OCI-LY1 (cell line): ENCODE measurements at regions not wholly inside any gene's neighbourhood (a gene's known extent, or its start where the extent isn't known, plus 50 kb on each side); places are given as distances from the start of the nearest gene placed in this dataset.

Source experiments
- H2AFZ ChIP-seq: fragments of 200-600 bp; sonication (generic), shearing (Covaris generic); 2 replicates; pipeline ENCODE4 v1.6.0; 2014; ENCODE audit warnings: antibody characterized with exemption, mild to moderate bottlenecking, low read length
- H3F3A ChIP-seq: fragments of 200-600 bp; sonication (generic), shearing (Covaris generic); 2 replicates; pipeline ENCODE4 v1.6.0; 2014; ENCODE audit warnings: mild to moderate bottlenecking, antibody characterized with exemption, low read length, moderate library complexity; ENCODE audit not compliant: insufficient read depth
- H3K27ac ChIP-seq: fragments of 200-600 bp; sonication (generic); 2 replicates; pipeline ENCODE4 v1.5.1; 2014; ENCODE audit warnings: low read length, mixed run types, mild to moderate bottlenecking, low read depth; ENCODE audit not compliant: poor library complexity, severe bottlenecking
- H3K27me3 ChIP-seq: fragments of 200-600 bp; sonication (generic); 2 replicates; pipeline ENCODE4 v1.6.0; 2014; ENCODE audit warnings: antibody characterized with exemption, mild to moderate bottlenecking, low read length, moderate library complexity; ENCODE audit not compliant: insufficient read depth
- H3K36me3 ChIP-seq: fragments of 200-600 bp; sonication (generic); 2 replicates; pipeline ENCODE4 v1.6.1; 2014; ENCODE audit warnings: mild to moderate bottlenecking, antibody characterized with exemption, low read length, moderate library complexity, mixed read lengths; ENCODE audit not compliant: insufficient read depth
- H3K4me1 ChIP-seq: fragments of 200-600 bp; sonication (generic); 2 replicates; pipeline ENCODE4 v1.5.1; 2014; ENCODE audit warnings: mild to moderate bottlenecking, low read length, moderate library complexity; ENCODE audit not compliant: insufficient read depth, severe bottlenecking
- H3K4me2 ChIP-seq: fragments of 200-600 bp; sonication (generic), shearing (Covaris generic); 2 replicates; pipeline ENCODE4 v1.6.1; 2014; ENCODE audit warnings: low read length
- H3K4me3 ChIP-seq: fragments of 200-600 bp; sonication (generic); 2 replicates; pipeline ENCODE4 v1.5.1; 2014; ENCODE audit warnings: low read length, low read depth, mild to moderate bottlenecking, mixed read lengths; ENCODE audit not compliant: poor library complexity, severe bottlenecking
- H3K79me2 ChIP-seq: fragments of 200-600 bp; shearing (Covaris generic); 2 replicates; pipeline ENCODE4 v1.6.1; 2016; ENCODE audit warnings: mixed run types, low read length, mixed read lengths; ENCODE audit not compliant: insufficient read depth
- H3K9ac ChIP-seq: fragments of 200-600 bp; sonication (generic), shearing (Covaris generic); 2 replicates; pipeline ENCODE4 v1.6.1; 2014; ENCODE audit warnings: mild to moderate bottlenecking, low read length, mixed read lengths
- H3K9me2 ChIP-seq: fragments of 200-600 bp; sonication (generic), shearing (Covaris generic); 2 replicates; pipeline ENCODE4 v1.6.1; 2014; ENCODE audit warnings: low read depth, mild to moderate bottlenecking, low read length, mixed read lengths
- H3K9me3 ChIP-seq: fragments of 200-600 bp; shearing (Covaris generic); 2 replicates; pipeline ENCODE4 v1.6.1; 2014; ENCODE audit warnings: low read length, mixed read lengths
- H4K20me1 ChIP-seq: fragments of 200-600 bp; sonication (generic), shearing (Covaris generic); 2 replicates; pipeline ENCODE4 v1.6.0; 2016; ENCODE audit warnings: mild to moderate bottlenecking, low read length; ENCODE audit not compliant: insufficient read depth
- CTCF ChIP-seq: fragments of 200-600 bp; sonication (generic), shearing (Covaris generic); IDR thresholded peaks from 2 replicates; pipeline ENCODE4 v1.5.1; 2017; ENCODE audit warnings: mild to moderate bottlenecking, antibody characterized with exemption, low read length, moderate library complexity, mixed read lengths
- EZH2 ChIP-seq: fragments of 200-600 bp; sonication (generic), shearing (Covaris generic); IDR thresholded peaks from 2 replicates; pipeline ENCODE4 v1.8.0; 2017; ENCODE audit warnings: borderline replicate concordance, mixed run types, mild to moderate bottlenecking, antibody characterized with exemption, low read length, moderate library complexity, mixed read lengths

- no peaks in the 10 kb centered on the region for H4K20me1 ChIP-seq
- TF ChIP-seq EZH2 (no peak), CTCF (no peak)
- no peaks in the 10 kb centered on the region for H3K27me3 ChIP-seq
- no peaks in the 10 kb centered on the region for H3K36me3 ChIP-seq
- H3K9ac ChIP-seq: no peak overlapping the region
- H3K9me2 ChIP-seq: no peaks in the 10 kb centered on the region
- H3K9me3 ChIP-seq: no peaks in the 10 kb centered on the region
- H3K27ac ChIP-seq: no peak overlapping the region
- no peak overlapping the region for H3K4me3 ChIP-seq
- H2AFZ ChIP-seq: no peak overlapping the region
- no peaks in the 10 kb centered on the region for H3F3A ChIP-seq
- no peaks in the 10 kb centered on the region for H3K4me1 ChIP-seq
- H3K79me2 ChIP-seq: no peaks in the 10 kb centered on the region
- H3K4me2 ChIP-seq: no peak overlapping the region
Observed at GRCh38 chr11:21865541-21865940, 327.3 kb upstream of the ANO5 start.

GRCh38 chr11:21866781-21867180, 326.1 kb upstream of the ANO5 start:
- H3F3A ChIP-seq: no peaks in the 10 kb centered on the region
- no peak overlapping the region for H3K9ac ChIP-seq
- no peaks in the 10 kb centered on the region for H3K4me1 ChIP-seq
- no peak overlapping the region for H3K4me3 ChIP-seq
- H3K4me2 ChIP-seq: no peak overlapping the region
- H4K20me1 ChIP-seq: no peaks in the 10 kb centered on the region
- H2AFZ ChIP-seq: no peak overlapping the region
- H3K9me2 ChIP-seq: no peaks in the 10 kb centered on the region
- no peaks in the 10 kb centered on the region for H3K36me3 ChIP-seq
- no peak overlapping the region for H3K27ac ChIP-seq
- no peaks in the 10 kb centered on the region for H3K27me3 ChIP-seq
- TF ChIP-seq EZH2 (no peak), CTCF (no peak)
- H3K9me3 ChIP-seq: no peaks in the 10 kb centered on the region
- no peaks in the 10 kb centered on the region for H3K79me2 ChIP-seq

GRCh38 chr11:21877151-21877550, 315.7 kb upstream of the ANO5 start:
- no peaks in the 10 kb centered on the region for H3K4me1 ChIP-seq
- H3K79me2 ChIP-seq: no peaks in the 10 kb centered on the region
- H3K36me3 ChIP-seq: no peaks in the 10 kb centered on the region
- no peaks in the 10 kb centered on the region for H4K20me1 ChIP-seq
- no peaks in the 10 kb centered on the region for H3K9me3 ChIP-seq
- H3K4me3 ChIP-seq: no peak overlapping the region
- no peaks in the 10 kb centered on the region for H3F3A ChIP-seq
- H3K4me2 ChIP-seq: no peak overlapping the region
- no peak for TF ChIP-seq EZH2
- no peak for TF ChIP-seq CTCF
- H3K9ac ChIP-seq: no peak overlapping the region
- H3K9me2 ChIP-seq: no peaks in the 10 kb centered on the region
- no peaks in the 10 kb centered on the region for H3K27me3 ChIP-seq
- H3K27ac ChIP-seq: no peak overlapping the region
- H2AFZ ChIP-seq: no peak overlapping the region
